AG20443 (cell line): ENCODE measurements at regions not wholly inside any gene's neighbourhood (a gene's known extent, or its start where the extent isn't known, plus 50 kb on each side); places are given as distances from the start of the nearest gene placed in this dataset.

Source experiments
- DNase-seq: peaks from one replicate; pipeline ENCODE4 v3.0.0; 2012; ENCODE audit warnings: low spot score, mixed read lengths

- DNase-seq = peak; percentile 1
Observed at GRCh38 chrX:69027181-69028005, 137.9 kb downstream of the PJA1 start.

DNA sequence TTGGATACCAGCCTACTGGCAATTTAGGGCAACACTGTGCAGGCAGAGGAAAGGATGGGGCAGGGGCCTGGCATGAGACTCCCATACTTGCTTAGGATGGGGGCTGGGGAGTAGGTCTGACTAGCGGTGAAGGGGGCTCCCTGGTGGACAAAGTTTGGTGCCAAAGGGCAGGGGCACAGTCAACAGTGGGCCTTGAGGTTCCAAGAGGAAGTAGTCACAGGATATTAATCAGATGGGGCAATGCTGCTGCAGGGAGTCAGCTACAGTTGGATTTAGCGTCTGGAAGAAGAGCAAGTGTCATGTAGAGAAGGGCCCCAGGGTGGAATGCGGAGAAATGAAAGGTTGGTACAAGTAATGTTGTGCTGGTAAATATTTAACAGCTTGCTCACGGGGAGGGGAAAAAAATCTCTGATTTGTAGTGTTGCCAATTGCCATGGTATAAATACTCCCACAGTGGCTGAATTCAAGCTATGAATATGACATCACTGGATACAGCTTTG, 139.4 kb downstream of the PJA1 start:
- no peak for DNase-seq

DNA sequence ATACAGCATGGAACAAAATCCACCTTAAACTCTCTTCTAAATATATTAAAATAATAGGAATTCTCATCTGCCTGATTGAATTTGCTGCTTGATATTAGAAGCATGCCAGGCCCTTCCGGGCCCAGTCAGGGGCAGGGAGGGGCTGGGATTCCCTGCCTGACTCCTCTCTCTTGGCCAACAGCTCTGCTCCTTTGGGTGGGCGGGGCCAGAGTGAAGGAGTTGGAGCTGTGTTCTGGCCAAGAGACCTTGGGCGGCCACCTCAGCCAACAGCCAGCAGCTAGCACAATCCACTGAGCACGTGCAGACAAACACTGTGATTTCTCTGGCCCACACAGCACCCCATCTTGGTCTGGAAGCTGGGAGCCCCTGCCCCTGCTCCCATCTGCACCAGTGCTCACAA, 140.3 kb downstream of the PJA1 start:
- DNase-seq = peak; percentile 87

- no peak for DNase-seq
Observed at GRCh38 chrX:69024161-69024736, 141.0 kb downstream of the PJA1 start.

- DNase-seq = no peak
Observed at GRCh38 chrX:69022430-69022829, 142.8 kb downstream of the PJA1 start.

DNA sequence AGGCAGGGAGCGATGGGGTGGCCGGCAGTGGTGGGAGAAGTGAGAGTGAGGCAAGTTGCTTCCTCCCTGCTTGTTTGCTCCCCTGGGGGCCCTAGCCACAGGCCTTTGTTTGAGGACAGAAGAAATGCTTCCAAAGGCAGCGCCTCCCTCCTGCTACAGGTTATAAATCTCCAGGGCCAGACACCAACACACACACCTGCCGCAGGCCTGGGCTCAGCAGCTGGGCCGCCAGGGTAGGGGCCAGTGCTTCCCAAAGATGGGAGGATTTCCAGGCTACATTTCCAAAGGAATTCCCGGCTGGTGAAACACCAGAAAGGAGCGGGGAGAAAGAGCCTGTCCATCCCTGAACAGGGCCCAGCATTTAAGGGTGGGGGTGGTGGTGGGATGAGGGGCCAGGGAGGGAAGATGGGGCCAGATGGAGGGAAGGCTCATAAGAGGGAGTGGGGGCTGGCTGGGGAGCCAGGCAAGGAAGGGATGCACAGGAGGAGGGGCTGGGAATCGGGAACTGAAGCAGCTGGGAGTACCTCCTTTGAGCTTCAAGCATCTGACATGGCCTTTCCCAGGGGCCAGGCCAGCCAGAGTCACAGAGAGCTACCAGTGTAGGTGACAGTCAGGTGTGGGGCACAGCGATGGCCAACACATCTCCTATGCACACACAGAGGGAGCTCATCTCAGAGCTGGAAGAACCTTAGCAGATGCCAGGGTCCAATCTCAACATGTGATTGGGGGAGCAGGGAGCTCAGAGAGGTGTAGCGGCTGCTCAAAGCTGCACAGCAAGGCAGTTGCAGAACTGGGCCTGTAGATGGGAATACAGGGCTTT, 143.9 kb downstream of the PJA1 start:
- DNase-seq = no peak

- no peak for DNase-seq
Observed at GRCh38 chrX:69020316-69020715, 144.9 kb downstream of the PJA1 start.

- no peak for DNase-seq
Observed at GRCh38 chrX:69019073-69019890, 146.0 kb downstream of the PJA1 start.

DNA sequence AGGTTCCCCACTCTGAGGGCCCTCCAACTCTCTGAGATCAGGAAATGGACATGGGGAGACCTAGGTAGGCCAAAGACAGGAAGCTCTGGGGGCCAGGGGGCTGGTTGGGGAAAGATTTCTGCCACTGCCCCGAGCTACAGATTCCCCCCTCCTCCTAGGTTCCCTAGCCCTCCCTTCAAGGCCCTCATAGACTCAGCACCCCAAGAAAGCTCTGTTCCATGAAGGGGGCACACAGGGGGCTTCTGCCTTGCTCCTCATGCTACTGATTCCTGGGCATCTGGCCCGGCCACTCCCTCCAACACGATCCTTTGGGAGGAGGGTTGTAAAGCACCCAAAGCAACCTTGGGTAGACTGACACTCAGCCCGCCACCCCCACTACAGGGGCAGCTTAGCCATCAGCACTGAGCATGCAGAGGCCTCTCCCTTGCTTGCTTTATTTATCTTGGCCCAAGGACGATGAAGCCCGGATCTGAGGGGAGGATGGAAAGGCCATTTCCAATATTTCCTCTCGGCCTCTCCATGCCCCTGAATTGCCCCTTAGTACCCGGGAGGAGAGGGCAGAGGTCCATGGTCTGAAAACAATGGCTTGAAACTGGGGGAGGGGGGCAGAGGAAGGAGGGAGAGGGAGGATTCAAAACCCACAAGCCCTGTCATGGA, 146.7 kb downstream of the PJA1 start:
- DNase-seq = peak; percentile 0

- no peak for DNase-seq
Observed at GRCh38 chrX:69016293-69016941, 148.8 kb downstream of the PJA1 start.

GRCh38 chrX:69015564-69016292, 149.5 kb downstream of the PJA1 start:
- DNase-seq = no peak

DNA sequence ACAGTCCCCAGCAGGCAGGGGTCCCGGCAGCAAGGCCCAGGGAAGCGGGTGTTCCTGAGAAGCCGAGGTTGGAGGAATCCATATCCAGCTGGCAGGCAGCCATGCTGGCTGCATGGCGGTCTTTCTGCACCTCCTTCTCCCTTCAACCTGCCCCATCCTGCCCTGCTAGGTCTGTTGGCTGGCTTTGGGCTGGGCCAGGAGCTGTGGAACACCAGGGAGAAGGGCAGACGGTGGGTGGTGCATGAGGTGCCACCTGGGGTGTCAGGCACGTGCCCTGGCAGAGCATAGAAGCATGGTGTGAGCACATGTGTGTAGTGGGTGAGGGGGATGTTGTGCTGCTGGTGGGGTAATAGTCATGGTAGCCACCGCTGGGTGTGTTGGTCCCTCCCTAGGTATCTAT, 150.1 kb downstream of the PJA1 start:
- no peak for DNase-seq

GRCh38 chrX:69014200-69014599, 151.1 kb downstream of the PJA1 start:
- DNase-seq = peak; percentile 47

DNA sequence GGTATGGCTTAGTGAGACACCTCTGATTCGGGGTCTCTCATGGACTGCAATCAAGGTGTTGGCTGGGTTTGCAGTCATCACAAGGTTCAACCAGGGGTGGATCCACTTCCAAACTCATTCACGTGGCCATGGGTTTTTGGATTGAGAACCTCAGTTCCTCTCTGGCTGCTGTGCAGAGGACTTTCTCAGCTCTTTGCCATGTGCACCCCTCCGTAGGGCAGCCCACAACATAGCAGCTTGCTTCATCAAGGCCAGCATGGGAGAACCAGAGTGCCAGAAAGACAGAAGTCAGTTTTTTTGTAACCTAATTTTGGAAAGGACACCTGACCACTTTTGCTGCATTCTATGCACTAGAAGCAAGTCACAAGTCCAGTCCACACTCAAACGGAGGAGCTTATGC, 154.9 kb downstream of the PJA1 start:
- DNase-seq = no peak

GRCh38 chrX:69000877-69001276, 164.4 kb downstream of the PJA1 start:
- no peak for DNase-seq

DNA sequence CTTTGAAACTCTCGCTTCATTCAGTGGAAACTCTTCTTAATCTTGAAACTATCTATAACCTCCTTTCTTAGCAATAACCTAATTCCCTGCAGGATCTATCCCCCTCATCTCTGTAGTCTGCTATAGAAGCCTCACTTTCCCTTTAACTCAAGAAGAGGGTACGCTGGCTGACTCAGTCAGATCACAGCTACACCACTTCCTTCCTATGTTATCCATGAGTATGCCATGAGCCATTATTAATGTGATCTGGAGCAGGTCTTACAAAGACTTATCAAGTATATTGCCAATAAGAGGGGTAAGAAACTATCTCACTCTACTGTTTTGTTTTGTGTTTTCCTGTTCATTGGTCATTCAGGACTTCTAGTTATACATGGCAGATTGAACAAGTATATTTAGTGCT, 165.3 kb downstream of the PJA1 start:
- no peak for DNase-seq

DNA sequence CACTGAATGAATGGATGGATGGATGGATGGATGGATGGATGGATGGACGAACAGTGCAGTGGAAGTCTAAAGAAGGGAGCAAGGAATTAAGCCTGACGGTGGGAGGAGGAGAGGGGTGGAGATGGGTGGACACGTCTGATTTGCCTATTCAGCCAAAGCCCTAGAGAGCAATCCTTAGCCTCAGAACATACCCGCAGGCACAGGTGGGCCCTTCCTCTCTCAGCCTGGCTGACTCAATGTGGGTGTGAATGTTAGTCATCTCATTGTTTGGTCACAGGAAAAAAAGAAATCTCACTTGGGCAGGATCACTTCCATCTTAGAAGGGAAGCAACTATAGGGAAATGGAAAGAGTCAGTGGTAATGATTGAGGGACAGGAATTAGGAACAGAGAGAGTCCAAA, 165.9 kb downstream of the PJA1 start:
- no peak for DNase-seq

GRCh38 chrX:68998716-68999115, 166.5 kb downstream of the PJA1 start:
- no peak for DNase-seq

GRCh38 chrX:68997911-68998310, 167.3 kb downstream of the PJA1 start:
- DNase-seq = peak; percentile 75

DNA sequence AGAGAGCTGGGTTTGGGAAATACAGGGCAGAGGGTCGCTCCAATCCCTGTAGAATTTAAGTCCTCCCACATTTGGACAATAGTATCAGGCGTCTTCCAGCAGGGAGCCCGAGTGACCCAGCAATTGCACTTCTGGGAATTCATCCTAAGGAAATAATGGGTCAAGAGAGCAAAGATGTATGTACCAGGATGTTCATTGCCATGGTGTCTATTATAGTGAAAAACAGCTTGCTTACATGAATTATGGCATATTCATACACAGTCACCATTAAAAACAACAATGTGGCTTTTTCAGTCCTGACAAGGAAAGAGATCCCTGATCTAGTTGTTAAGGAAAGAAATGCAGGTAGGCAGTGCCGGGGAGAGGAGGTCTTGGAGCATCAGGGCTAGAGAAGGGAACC, 167.7 kb downstream of the PJA1 start:
- no peak for DNase-seq
